ENCODE measurements at regions not wholly inside any gene's neighbourhood (a gene's known extent, or its start where the extent isn't known, plus 50 kb on each side); places are given as distances from the start of the nearest gene placed in this dataset.
"Not testable (repeated sequence)": the region's sequence is repeated elsewhere in the genome, so short reads cannot be mapped to it uniquely, and the experiment has no call there.

- not testable (repeated sequence) for DNase-seq (ENCODE audit: low read depth in 2 of 2)
Measured at GRCh38 chrY:3367535-3367934, 211.3 kb upstream of the TGIF2LY start.

DNA sequence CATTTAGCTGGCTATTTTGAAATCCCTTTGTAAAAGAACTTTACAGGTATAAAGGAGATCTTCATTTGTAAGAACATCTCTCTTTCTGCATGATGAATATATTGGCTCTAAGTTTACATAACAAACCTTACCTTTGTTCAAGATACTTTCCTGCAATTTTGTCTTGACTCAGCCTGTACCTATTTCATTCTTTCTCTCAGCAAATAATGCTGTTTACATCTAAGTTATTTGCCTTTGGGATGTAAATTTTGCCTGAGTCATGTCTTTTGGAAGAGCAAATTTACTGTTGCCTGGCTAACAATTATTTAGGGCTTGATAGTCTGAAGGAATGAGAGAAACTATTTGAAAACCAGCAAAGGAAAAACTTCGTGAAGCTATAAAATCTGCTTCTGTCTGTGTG lies 210.4 kb upstream of the TGIF2LY start:
- not testable (repeated sequence) for DNase-seq (ENCODE audit: low read depth in 2 of 2)

DNA sequence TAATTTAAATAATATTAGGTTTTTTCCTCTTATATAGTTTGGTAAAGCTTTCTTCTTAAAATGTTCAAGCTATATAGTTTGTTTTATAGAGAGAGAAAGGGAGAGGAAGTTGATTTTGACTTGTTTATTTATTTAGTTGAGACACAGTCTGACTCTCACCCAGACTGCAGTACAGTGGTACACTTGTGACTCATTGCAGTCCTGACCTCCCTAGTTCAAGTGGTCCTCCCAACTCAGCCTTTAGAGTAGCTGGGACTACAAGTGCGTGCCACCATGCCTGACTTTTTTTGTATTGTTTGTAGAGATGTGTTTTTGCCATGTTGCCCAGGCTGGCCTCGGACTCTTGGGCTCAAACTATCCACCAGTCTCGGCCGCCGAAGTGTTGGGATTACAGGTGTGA lies 187.4 kb upstream of the TGIF2LY start:
- not testable (repeated sequence) for DNase-seq (ENCODE audit: low read depth in 2 of 2)

GRCh38 chrY:3404241-3404640 lies 174.6 kb upstream of the TGIF2LY start:
- DNase-seq (ENCODE audit: low read depth in 2 of 2) = not testable (repeated sequence)

- peak in 1 of 2 donors; percentile 8 for DNase-seq (ENCODE audit: low read depth in 2 of 2)
Measured at GRCh38 chrY:3405585-3405984, 173.3 kb upstream of the TGIF2LY start.

GRCh38 chrY:3406896-3407452 lies 171.9 kb upstream of the TGIF2LY start:
- DNase-seq (ENCODE audit: low read depth in 2 of 2) = not testable (repeated sequence)

DNA sequence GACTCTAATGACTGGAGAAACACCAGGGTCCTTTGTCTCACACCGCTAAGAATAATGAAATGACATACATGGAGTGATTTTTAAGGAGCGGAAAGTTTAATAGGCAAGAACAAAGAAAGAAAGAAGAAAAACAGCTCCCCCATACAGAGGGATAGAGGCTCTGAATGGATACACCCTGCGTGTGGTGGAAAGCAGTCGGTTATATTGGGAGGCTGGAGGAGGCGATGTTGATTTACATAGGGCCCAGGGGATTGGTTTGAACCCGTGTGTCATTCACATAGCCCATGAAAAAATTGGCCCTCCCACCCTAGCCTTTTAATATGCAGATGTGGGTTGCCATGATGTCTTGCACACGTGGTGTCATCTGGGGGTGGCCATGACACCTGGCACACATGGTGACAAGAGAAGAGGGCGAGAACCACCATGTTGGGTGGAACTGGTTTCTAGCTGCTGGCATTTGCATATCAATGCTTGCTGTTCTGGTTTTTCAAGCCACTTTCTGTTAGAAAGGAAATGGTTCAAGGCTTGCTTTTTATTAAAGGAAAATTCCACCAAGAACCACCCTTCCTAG lies 168.5 kb upstream of the TGIF2LY start:
- DNase-seq (ENCODE audit: low read depth in 2 of 2) = not testable (repeated sequence)

Measured in dermis microvascular lymphatic vessel endothelial cell (primary cell).